GM12872 (cell line): ENCODE measurements at regions not wholly inside any gene's neighbourhood (a gene's known extent, or its start where the extent isn't known, plus 50 kb on each side); places are given as distances from the start of the nearest gene placed in this dataset.
A peak's percentile ranks its signal among the peaks of the same experiment; 100 is the strongest.

Experiments used
- CTCF ChIP-seq: IDR thresholded peaks from 3 replicates; pipeline ENCODE4 v1.5.1; 2011; ENCODE audit warnings: low read depth, mild to moderate bottlenecking, low read length, moderate library complexity; ENCODE audit not compliant: insufficient read depth

GRCh38 chr3:104604326-104605010, 762.2 kb upstream of the ALCAM start:
- no peak for TF ChIP-seq CTCF

- TF ChIP-seq CTCF: no peak
Observed at GRCh38 chr3:104606812-104607211, 759.9 kb upstream of the ALCAM start.

- no peak for TF ChIP-seq CTCF
Observed at GRCh38 chr3:104610730-104611652, 755.7 kb upstream of the ALCAM start.

- no peak for TF ChIP-seq CTCF
Observed at GRCh38 chr3:104612218-104612617, 754.5 kb upstream of the ALCAM start.

GRCh38 chr3:104614564-104614963, 752.1 kb upstream of the ALCAM start:
- TF ChIP-seq CTCF: no peak

GRCh38 chr3:104628185-104628789, 738.4 kb upstream of the ALCAM start:
- peak; percentile 58 for TF ChIP-seq CTCF

- TF ChIP-seq CTCF: no peak
Observed at GRCh38 chr3:104629038-104629437, 737.7 kb upstream of the ALCAM start.
